DND-41 (cell line): ENCODE measurements at regions not wholly inside any gene's neighbourhood (a gene's known extent, or its start where the extent isn't known, plus 50 kb on each side); places are given as distances from the start of the nearest gene placed in this dataset.

Experiments
- ATAC-seq: fragments of 200-7000 bp; cut with Tn5 transposase; 3 replicates; pipeline ENCODE4 v1.9.1; 2021; ENCODE audit warnings: low read depth; ENCODE audit not compliant: insufficient read depth
- DNase-seq: peaks from one replicate; pipeline ENCODE4 v3.0.0-alpha.2; 2020
- H2AFZ ChIP-seq: 2 replicates; pipeline ENCODE4 v1.6.0; 2012; ENCODE audit warnings: low read depth, low read length
- H3K27ac ChIP-seq: 2 replicates; pipeline ENCODE4 v1.5.1; 2012; ENCODE audit warnings: low read length, inconsistent platforms
- H3K27me3 ChIP-seq: fragments of 200-600 bp; sonication (generic); 2 replicates; pipeline ENCODE4 v1.6.0; 2012; ENCODE audit warnings: low read length, mild to moderate bottlenecking, inconsistent platforms; ENCODE audit not compliant: insufficient read depth, poor library complexity
- H3K36me3 ChIP-seq: 2 replicates; pipeline ENCODE4 v1.5.1; 2012; ENCODE audit warnings: low read length, inconsistent platforms; ENCODE audit not compliant: insufficient read depth
- H3K4me1 ChIP-seq: 2 replicates; pipeline ENCODE4 v1.5.1; 2012; ENCODE audit warnings: mild to moderate bottlenecking, low read length; ENCODE audit not compliant: insufficient read depth
- H3K4me2 ChIP-seq: 2 replicates; pipeline ENCODE4 v1.6.0; 2012; ENCODE audit warnings: mild to moderate bottlenecking, moderate library complexity, low read length, inconsistent platforms; ENCODE audit not compliant: insufficient read depth
- H3K4me3 ChIP-seq, 2 experiments: fragments of 200-600 bp in 1 of 2; shearing (Covaris generic) in 1 of 2; 2 replicates each; pipeline ENCODE4 v1.5.1; 2012 to 2016; ENCODE audit warnings: inconsistent platforms in 2 of 2, low read length in 2 of 2, mild to moderate bottlenecking in 2 of 2, low read depth in 1 of 2, moderate library complexity in 1 of 2
- H3K79me2 ChIP-seq: 2 replicates; pipeline ENCODE4 v1.6.0; 2012; ENCODE audit warnings: low read length, inconsistent platforms; ENCODE audit not compliant: insufficient read depth
- H3K9ac ChIP-seq: 2 replicates; pipeline ENCODE4 v1.6.0; 2012; ENCODE audit warnings: low read depth, mild to moderate bottlenecking, inconsistent platforms, low read length, moderate library complexity
- H3K9me3 ChIP-seq: 2 replicates; pipeline ENCODE4 v1.5.1; 2012; ENCODE audit warnings: low read length, moderate library complexity, mild to moderate bottlenecking, inconsistent platforms; ENCODE audit not compliant: insufficient read depth, severe bottlenecking
- H4K20me1 ChIP-seq: 2 replicates; pipeline ENCODE4 v1.6.0; 2012; ENCODE audit warnings: low read length; ENCODE audit not compliant: insufficient read depth
- EZH2 ChIP-seq: IDR thresholded peaks from 3 replicates; pipeline ENCODE4 v1.6.1; 2012; ENCODE audit warnings: borderline replicate concordance, low read depth, mild to moderate bottlenecking, moderate library complexity, low read length, inconsistent platforms; ENCODE audit not compliant: severe bottlenecking
- TF ChIP-seq, protein P1 (sequence below): IDR thresholded peaks from 2 replicates; pipeline ENCODE4 v1.5.1; 2012; ENCODE audit warnings: borderline replicate concordance, low read length, moderate library complexity, mild to moderate bottlenecking; ENCODE audit not compliant: poor library complexity, severe bottlenecking; ENCODE audit errors: extremely low read depth

DNA sequence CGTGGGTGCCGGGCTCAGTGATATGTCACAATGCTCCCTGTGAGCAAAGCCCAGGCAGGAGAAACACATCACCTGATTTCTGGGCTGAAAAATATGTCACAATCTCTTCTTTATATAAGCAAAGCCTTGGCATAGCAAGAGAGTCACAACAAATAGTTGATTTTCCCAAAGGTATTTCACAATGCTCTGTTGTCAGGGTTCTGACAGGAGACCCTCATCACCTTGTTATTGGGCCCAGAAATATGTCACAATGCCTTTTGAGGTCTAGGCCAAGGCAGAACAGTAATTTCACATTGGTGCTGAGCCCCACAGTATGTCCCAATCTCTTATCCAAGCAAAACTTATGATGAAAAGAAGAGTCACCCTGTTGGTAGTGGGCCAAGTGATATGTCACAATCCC is 125.7 kb downstream of the ZNF675 start:
- no peaks in the 10 kb centered on the region for H3K27me3 ChIP-seq
- no peak overlapping the region for H3K27ac ChIP-seq
- no peaks in the 10 kb centered on the region for H3K36me3 ChIP-seq
- ATAC-seq (no peak), DNase-seq (no peak)
- H2AFZ ChIP-seq = no peak overlapping the region
- H3K9ac ChIP-seq = no peak overlapping the region
- peaks cover 31% of the 10 kb centered on the region for H3K9me3 ChIP-seq
- no peak overlapping the region for H3K4me2 ChIP-seq
- H3K4me3 ChIP-seq = no peak overlapping the region
- H4K20me1 ChIP-seq = no peaks in the 10 kb centered on the region
- H3K4me1 ChIP-seq = no peaks in the 10 kb centered on the region
- H3K79me2 ChIP-seq = no peaks in the 10 kb centered on the region
- no peak for TF ChIP-seq EZH2
- TF ChIP-seq, protein P1, sequence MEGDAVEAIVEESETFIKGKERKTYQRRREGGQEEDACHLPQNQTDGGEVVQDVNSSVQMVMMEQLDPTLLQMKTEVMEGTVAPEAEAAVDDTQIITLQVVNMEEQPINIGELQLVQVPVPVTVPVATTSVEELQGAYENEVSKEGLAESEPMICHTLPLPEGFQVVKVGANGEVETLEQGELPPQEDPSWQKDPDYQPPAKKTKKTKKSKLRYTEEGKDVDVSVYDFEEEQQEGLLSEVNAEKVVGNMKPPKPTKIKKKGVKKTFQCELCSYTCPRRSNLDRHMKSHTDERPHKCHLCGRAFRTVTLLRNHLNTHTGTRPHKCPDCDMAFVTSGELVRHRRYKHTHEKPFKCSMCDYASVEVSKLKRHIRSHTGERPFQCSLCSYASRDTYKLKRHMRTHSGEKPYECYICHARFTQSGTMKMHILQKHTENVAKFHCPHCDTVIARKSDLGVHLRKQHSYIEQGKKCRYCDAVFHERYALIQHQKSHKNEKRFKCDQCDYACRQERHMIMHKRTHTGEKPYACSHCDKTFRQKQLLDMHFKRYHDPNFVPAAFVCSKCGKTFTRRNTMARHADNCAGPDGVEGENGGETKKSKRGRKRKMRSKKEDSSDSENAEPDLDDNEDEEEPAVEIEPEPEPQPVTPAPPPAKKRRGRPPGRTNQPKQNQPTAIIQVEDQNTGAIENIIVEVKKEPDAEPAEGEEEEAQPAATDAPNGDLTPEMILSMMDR = no peak

DNA sequence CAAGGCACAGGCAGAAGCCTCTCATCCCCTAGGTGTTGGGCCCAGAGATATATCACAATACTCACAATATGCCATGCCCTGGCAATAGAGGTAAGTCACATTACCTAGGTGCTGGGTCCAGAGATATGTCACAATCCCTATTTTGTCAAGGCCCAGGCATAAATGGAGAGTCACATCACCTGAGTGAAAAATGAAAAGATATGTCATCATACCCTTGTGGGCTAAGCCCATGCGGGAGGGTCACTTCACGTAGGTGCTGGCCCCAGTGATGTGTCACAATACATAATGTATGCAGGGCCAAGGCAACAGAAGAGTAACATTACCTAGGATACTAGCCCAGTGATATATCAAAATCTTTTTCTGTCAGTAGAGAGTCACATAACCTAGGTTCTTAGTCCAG is 127.0 kb downstream of the ZNF675 start:
- TF ChIP-seq, protein P1 = no peak
- no peak for TF ChIP-seq EZH2
- H3K79me2 ChIP-seq = no peaks in the 10 kb centered on the region
- no peaks in the 10 kb centered on the region for H4K20me1 ChIP-seq
- H3K27ac ChIP-seq = no peak overlapping the region
- H3K4me3 ChIP-seq = no peak overlapping the region
- H3K4me2 ChIP-seq = no peak overlapping the region
- no peaks in the 10 kb centered on the region for H3K4me1 ChIP-seq
- H3K9me3 ChIP-seq = peaks cover 23% of the 10 kb centered on the region
- H3K36me3 ChIP-seq = no peaks in the 10 kb centered on the region
- H2AFZ ChIP-seq = no peak overlapping the region
- no peak for DNase-seq
- ATAC-seq = no peak
- H3K9ac ChIP-seq = no peak overlapping the region
- H3K27me3 ChIP-seq = no peaks in the 10 kb centered on the region

- Histone ChIP-seq H3K27ac (no peak overlapping the region), H3K4me1 (no peaks in the 10 kb centered on the region), H3K36me3 (no peaks in the 10 kb centered on the region), H3K9me3 (peaks cover 19% of the 10 kb centered on the region), H4K20me1 (no peaks in the 10 kb centered on the region), H3K27me3 (no peaks in the 10 kb centered on the region), H3K4me3 (no peak overlapping the region), H3K9ac (no peak overlapping the region), H2AFZ (no peak overlapping the region), H3K79me2 (no peaks in the 10 kb centered on the region), H3K4me2 (no peak overlapping the region)
- no peak for ATAC-seq
- no peak for DNase-seq
- TF ChIP-seq EZH2 = no peak
- TF ChIP-seq, protein P1 = no peak
Measured at GRCh38 chr19:23558541-23558940, 128.5 kb downstream of the ZNF675 start.

DNA sequence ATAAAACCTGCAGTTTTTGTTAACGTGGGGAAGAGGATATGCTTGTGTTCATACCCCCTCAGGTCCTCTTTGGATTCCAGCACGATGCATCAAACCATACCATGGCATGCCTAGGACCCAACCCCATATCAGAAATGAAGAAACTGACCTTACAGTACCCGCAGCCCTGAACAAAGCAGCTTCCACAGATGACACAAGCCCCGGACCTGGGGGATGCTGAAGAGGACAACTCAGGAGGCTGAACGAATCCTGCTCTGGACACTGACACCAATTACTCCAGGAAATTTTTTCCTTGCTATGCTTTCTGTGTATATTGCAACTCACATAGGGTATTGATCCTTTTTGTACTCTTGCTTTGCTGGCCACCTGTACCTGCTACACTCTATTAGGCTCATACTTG is 129.6 kb downstream of the ZNF675 start:
- Histone ChIP-seq H3K27me3 (no peaks in the 10 kb centered on the region), H2AFZ (no peak overlapping the region), H3K9ac (no peak overlapping the region), H3K4me1 (no peaks in the 10 kb centered on the region), H3K36me3 (no peaks in the 10 kb centered on the region), H3K27ac (no peak overlapping the region), H3K4me3 (no peak overlapping the region), H3K79me2 (no peaks in the 10 kb centered on the region), H4K20me1 (no peaks in the 10 kb centered on the region), H3K9me3 (peaks cover 19% of the 10 kb centered on the region), H3K4me2 (no peak overlapping the region)
- ATAC-seq (no peak), DNase-seq (no peak)
- no peak for TF ChIP-seq EZH2
- TF ChIP-seq, protein P1 = no peak
